DND-41 (cell line): ENCODE measurements at regions not wholly inside any gene's neighbourhood (a gene's known extent, or its start where the extent isn't known, plus 50 kb on each side); places are given as distances from the start of the nearest gene placed in this dataset.

ENCODE experiments used
- CTCF ChIP-seq: IDR thresholded peaks from 2 replicates; pipeline ENCODE4 v1.5.1; 2012; ENCODE audit warnings: borderline replicate concordance, low read length, moderate library complexity, mild to moderate bottlenecking; ENCODE audit not compliant: poor library complexity, severe bottlenecking; ENCODE audit errors: extremely low read depth
- EZH2 ChIP-seq: IDR thresholded peaks from 3 replicates; pipeline ENCODE4 v1.6.1; 2012; ENCODE audit warnings: borderline replicate concordance, low read depth, mild to moderate bottlenecking, moderate library complexity, low read length, inconsistent platforms; ENCODE audit not compliant: severe bottlenecking

GRCh38 chr13:47004540-47004939, 107.7 kb upstream of the HTR2A start:
- no peak for TF ChIP-seq CTCF
- TF ChIP-seq EZH2, result no peak
